HCT116 (cell line): ENCODE measurements at regions not wholly inside any gene's neighbourhood (a gene's known extent, or its start where the extent isn't known, plus 50 kb on each side); places are given as distances from the start of the nearest gene placed in this dataset.
"Not testable (repeated sequence)": the region's sequence is repeated elsewhere in the genome, so short reads cannot be mapped to it uniquely, and the experiment has no call there.

Experiments
- ATAC-seq: fragments of 200-7000 bp; cut with Tn5 transposase; 2 replicates; pipeline ENCODE4 v1.9.1; 2020; ENCODE audit warnings: mild to moderate bottlenecking, moderate library complexity
- BruUV-seq: library from RNA; stranded (reverse); fragments of 400-500 nt; replicated peaks from 2 replicates; lab custom pipeline; 2021; lab: Mats Ljungman, UMichigan
- CTCF ChIA-PET: fragments of 300-600 bp; sonication (Branson Sonifier 250); formaldehyde crosslinking; loops from one replicate; lab custom pipeline; 2021; ENCODE audit warnings: antibody characterized with exemption; lab: Charles Lee
- POLR2A ChIA-PET: fragments of 300-600, 350-600 bp; sonication (Branson Sonifier 250); formaldehyde crosslinking; loops from one replicate; lab custom pipeline; 2021; ENCODE audit warnings: antibody characterized with exemption; lab: Charles Lee
- RAD21 ChIA-PET, 2 experiments: fragments of 300-600 bp; sonication (Branson Sonifier 250); formaldehyde crosslinking; loops; one replicate each; lab custom pipeline; 2023; ENCODE audit warnings: low total read pairs in 2 of 2; ENCODE audit not compliant: uncharacterized antibody in 2 of 2, unreplicated experiment in 2 of 2, low non-redundant PET in 1 of 2; lab: Charles Lee
- DNase-seq: peaks from one replicate; pipeline ENCODE4 v3.0.0-alpha.2; 2010; ENCODE audit warnings: low read depth, low spot score
- H2AFZ ChIP-seq: fragments of 200-600 bp; shearing (Covaris generic), sonication (generic); 2 replicates; pipeline ENCODE4 v1.6.1; 2017; ENCODE audit warnings: low read depth, mixed run types, mixed read lengths, antibody characterized with exemption, low read length; ENCODE audit not compliant: poor library complexity, severe bottlenecking
- H3K27ac ChIP-seq: 2 replicates; pipeline ENCODE4 v1.5.1; 2012; ENCODE audit warnings: low read depth, low read length
- H3K27me3 ChIP-seq: fragments of 200-600 bp; sonication (generic); 2 replicates; pipeline ENCODE4 v1.6.1; 2016; ENCODE audit warnings: mixed run types, low read length, mixed read lengths; ENCODE audit not compliant: insufficient read depth
- H3K36me3 ChIP-seq, 2 experiments: fragments of 200-500 bp in 1 of 2; fragments of 200-600 bp in 1 of 2; sonication (Bioruptor generic) in 1 of 2; sonication (generic) in 1 of 2; 2 replicates each; pipeline versions ENCODE4 v1.5.1 to v1.6.1; 2014 to 2016; ENCODE audit warnings: low read length in 2 of 2, inconsistent platforms in 1 of 2, mixed read lengths in 1 of 2, mixed run types in 1 of 2; ENCODE audit not compliant: insufficient read depth in 2 of 2, control insufficient read depth in 1 of 2
- H3K4me1 ChIP-seq, 2 experiments: fragments of 200-600 bp in 1 of 2; sonication (generic) in 1 of 2; 2 replicates each; pipeline versions ENCODE4 v1.5.1 to v1.6.1; 2012 to 2017; ENCODE audit warnings: low read length in 2 of 2, inconsistent platforms in 1 of 2, mild to moderate bottlenecking in 1 of 2, mixed read lengths in 1 of 2, mixed run types in 1 of 2, moderate library complexity in 1 of 2; ENCODE audit not compliant: insufficient read depth in 2 of 2, control insufficient read depth in 1 of 2
- H3K4me2 ChIP-seq: fragments of 200-600 bp; sonication (generic); 2 replicates; pipeline ENCODE4 v1.6.1; 2017; ENCODE audit warnings: mixed run types, low read length, mixed read lengths
- H3K4me3 ChIP-seq, 2 experiments: fragments of 200-600 bp in 1 of 2; sonication (generic) in 1 of 2; replicated peaks in 1 of 2; 2 replicates each; pipeline ENCODE4 v1.5.1; 2011 to 2016; ENCODE audit warnings: low read length in 2 of 2, control low read depth in 1 of 2, low read depth in 1 of 2, mild to moderate bottlenecking in 1 of 2, mixed read lengths in 1 of 2, mixed run types in 1 of 2
- H3K79me2 ChIP-seq: fragments of 200-600 bp; sonication (generic); 2 replicates; pipeline ENCODE4 v1.6.1; 2017; ENCODE audit warnings: mild to moderate bottlenecking, mixed run types, low read length, moderate library complexity, mixed read lengths; ENCODE audit not compliant: insufficient read depth
- H3K9ac ChIP-seq: fragments of 200-600 bp; sonication (generic); 2 replicates; pipeline ENCODE4 v1.6.1; 2016; ENCODE audit warnings: low read length, mixed read lengths
- H3K9me2 ChIP-seq: fragments of 200-600 bp; sonication (generic), shearing (Covaris generic); 2 replicates; pipeline ENCODE4 v1.6.1; 2017; ENCODE audit warnings: mixed run types, mild to moderate bottlenecking, moderate library complexity; ENCODE audit not compliant: insufficient read depth
- H3K9me3 ChIP-seq, 2 experiments: fragments of 200-500 bp in 1 of 2; fragments of 200-600 bp in 1 of 2; sonication (Bioruptor generic) in 1 of 2; sonication (generic) in 1 of 2; 2 replicates each; pipeline ENCODE4 v1.6.1; 2014 to 2017; ENCODE audit warnings: low read length in 2 of 2, mixed read lengths in 2 of 2, inconsistent platforms in 1 of 2, low read depth in 1 of 2, mild to moderate bottlenecking in 1 of 2, mixed run types in 1 of 2, moderate library complexity in 1 of 2; ENCODE audit not compliant: control insufficient read depth in 1 of 2, insufficient read depth in 1 of 2
- H4K20me1 ChIP-seq: fragments of 200-600 bp; sonication (generic), shearing (Covaris generic); 2 replicates; pipeline ENCODE4 v1.6.1; 2017; ENCODE audit warnings: mixed run types, mild to moderate bottlenecking, moderate library complexity; ENCODE audit not compliant: insufficient read depth
- CEBPB ChIP-seq: IDR thresholded peaks from 2 replicates; pipeline ENCODE4 v1.6.1; 2012; ENCODE audit warnings: low read depth
- EGR1 ChIP-seq: IDR thresholded peaks from 2 replicates; pipeline ENCODE4 v1.6.1; 2012; ENCODE audit warnings: low read depth
- FOSL1 ChIP-seq: IDR thresholded peaks from 2 replicates; pipeline ENCODE4 v1.6.1; 2012; ENCODE audit warnings: low read depth
- MAX ChIP-seq: IDR thresholded peaks from 2 replicates; pipeline ENCODE4 v1.6.1; 2012
- POLR2AphosphoS5 ChIP-seq: IDR thresholded peaks from 2 replicates; pipeline ENCODE4 v1.6.1; 2011; ENCODE audit warnings: mild to moderate bottlenecking, low read depth, low read length, moderate library complexity
- SP1 ChIP-seq: IDR thresholded peaks from 2 replicates; pipeline ENCODE4 v1.6.1; 2012; ENCODE audit warnings: low read depth
- YY1 ChIP-seq: IDR thresholded peaks from 2 replicates; pipeline ENCODE4 v1.6.1; 2011; ENCODE audit warnings: low read length, low read depth, moderate library complexity, mild to moderate bottlenecking; ENCODE audit not compliant: insufficient replicate concordance; ENCODE audit errors: extremely low read depth
- intact Hi-C: fragments of 100-400 bp; cut with micrococcal nuclease; formaldehyde crosslinking; loops from 2 replicates; pipeline ENCODE4 v1.10.0; 2022
- TF ChIP-seq, protein P1 (sequence below): IDR thresholded peaks from 2 replicates; pipeline ENCODE4 v1.6.1; 2012; ENCODE audit warnings: low read depth

- TF ChIP-seq POLR2AphosphoS5, result no peak
- TF ChIP-seq, all 23 proteins: peak for 0
- Histone ChIP-seq H2AFZ (no peak overlapping the region), H3K4me3 (no peak overlapping the region), H4K20me1 (no peaks in the 10 kb centered on the region), H3K27me3 (no peaks in the 10 kb centered on the region), H3K9me3 (no peaks in the 10 kb centered on the region), H3K79me2 (no peaks in the 10 kb centered on the region), H3K4me2 (no peak overlapping the region), H3K27ac (no peak overlapping the region), H3K9me2 (no peaks in the 10 kb centered on the region), H3K9ac (no peak overlapping the region), H3K36me3 (no peaks in the 10 kb centered on the region), H3K4me1 (no peaks in the 10 kb centered on the region)
- ATAC-seq, result no peak
- DNase-seq, result no peak
- POLR2A ChIA-PET, result no interaction called here
- BruUV-seq, result no TSS peak
- intact Hi-C loops, result no loop called here
- CTCF ChIA-PET, result no interaction called here
- RAD21 ChIA-PET, result no interaction called here
These were observed 381.6 kb downstream of the SRGAP2C start for GRCh38 chr1:121566346-121566745.

DNA sequence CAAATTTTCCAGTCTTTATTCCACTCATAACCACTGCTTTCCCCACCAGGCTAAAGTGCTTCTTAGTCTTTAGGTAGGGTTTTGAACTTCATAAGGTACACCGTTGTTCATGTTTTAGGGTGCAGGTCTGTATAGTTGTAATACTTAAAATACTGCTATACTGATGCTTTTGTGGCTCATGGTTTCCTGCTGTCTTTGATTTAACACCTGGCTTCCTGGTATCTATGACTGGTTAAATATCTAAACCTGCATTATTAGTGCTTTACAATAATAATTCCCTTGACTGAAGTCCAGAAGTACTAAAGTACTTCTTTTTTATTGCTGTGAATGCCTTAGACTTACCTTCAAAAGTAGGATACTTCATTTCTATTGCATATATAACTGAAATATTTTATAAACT is 384.7 kb downstream of the SRGAP2C start:
- POLR2A ChIA-PET, result no interaction called here
- Histone ChIP-seq H3K9me3 (no peaks in the 10 kb centered on the region), H4K20me1 (no peaks in the 10 kb centered on the region), H3K36me3 (no peaks in the 10 kb centered on the region), H3K4me2 (no peak overlapping the region), H3K27me3 (no peaks in the 10 kb centered on the region), H3K4me1 (no peaks in the 10 kb centered on the region), H3K27ac (no peak overlapping the region), H3K9me2 (no peaks in the 10 kb centered on the region), H2AFZ (no peak overlapping the region), H3K79me2 (no peaks in the 10 kb centered on the region), H3K4me3 (no peak overlapping the region), H3K9ac (no peak overlapping the region)
- DNase-seq (no peak), ATAC-seq (no peak)
- intact Hi-C loops, result no loop called here
- BruUV-seq, result no TSS peak
- TF ChIP-seq FOSL1 (no peak), EGR1 (no peak), YY1 (no peak), CEBPB (no peak), SP1 (no peak), MAX (no peak), POLR2AphosphoS5 (no peak)
- TF ChIP-seq, protein P1, sequence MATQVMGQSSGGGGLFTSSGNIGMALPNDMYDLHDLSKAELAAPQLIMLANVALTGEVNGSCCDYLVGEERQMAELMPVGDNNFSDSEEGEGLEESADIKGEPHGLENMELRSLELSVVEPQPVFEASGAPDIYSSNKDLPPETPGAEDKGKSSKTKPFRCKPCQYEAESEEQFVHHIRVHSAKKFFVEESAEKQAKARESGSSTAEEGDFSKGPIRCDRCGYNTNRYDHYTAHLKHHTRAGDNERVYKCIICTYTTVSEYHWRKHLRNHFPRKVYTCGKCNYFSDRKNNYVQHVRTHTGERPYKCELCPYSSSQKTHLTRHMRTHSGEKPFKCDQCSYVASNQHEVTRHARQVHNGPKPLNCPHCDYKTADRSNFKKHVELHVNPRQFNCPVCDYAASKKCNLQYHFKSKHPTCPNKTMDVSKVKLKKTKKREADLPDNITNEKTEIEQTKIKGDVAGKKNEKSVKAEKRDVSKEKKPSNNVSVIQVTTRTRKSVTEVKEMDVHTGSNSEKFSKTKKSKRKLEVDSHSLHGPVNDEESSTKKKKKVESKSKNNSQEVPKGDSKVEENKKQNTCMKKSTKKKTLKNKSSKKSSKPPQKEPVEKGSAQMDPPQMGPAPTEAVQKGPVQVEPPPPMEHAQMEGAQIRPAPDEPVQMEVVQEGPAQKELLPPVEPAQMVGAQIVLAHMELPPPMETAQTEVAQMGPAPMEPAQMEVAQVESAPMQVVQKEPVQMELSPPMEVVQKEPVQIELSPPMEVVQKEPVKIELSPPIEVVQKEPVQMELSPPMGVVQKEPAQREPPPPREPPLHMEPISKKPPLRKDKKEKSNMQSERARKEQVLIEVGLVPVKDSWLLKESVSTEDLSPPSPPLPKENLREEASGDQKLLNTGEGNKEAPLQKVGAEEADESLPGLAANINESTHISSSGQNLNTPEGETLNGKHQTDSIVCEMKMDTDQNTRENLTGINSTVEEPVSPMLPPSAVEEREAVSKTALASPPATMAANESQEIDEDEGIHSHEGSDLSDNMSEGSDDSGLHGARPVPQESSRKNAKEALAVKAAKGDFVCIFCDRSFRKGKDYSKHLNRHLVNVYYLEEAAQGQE, result no peak
- RAD21 ChIA-PET, result no interaction called here
- CTCF ChIA-PET, result no interaction called here

- DNase-seq, H3K9ac ChIP-seq, H4K20me1 ChIP-seq, H3K79me2 ChIP-seq, H3K4me1 ChIP-seq, H3K9me3 ChIP-seq, H3K9me2 ChIP-seq, POLR2A ChIA-PET, BruUV-seq, ATAC-seq, H3K4me3 ChIP-seq, intact Hi-C loops, H3K27ac ChIP-seq, H3K27me3 ChIP-seq, RAD21 ChIA-PET, CTCF ChIA-PET, H3K36me3 ChIP-seq, H2AFZ ChIP-seq, H3K4me2 ChIP-seq: not testable (repeated sequence)
These were observed 389.2 kb downstream of the SRGAP2C start for GRCh38 chr1:121573881-121574504.
